ENCODE measurements at regions not wholly inside any gene's neighbourhood (a gene's known extent, or its start where the extent isn't known, plus 50 kb on each side); places are given as distances from the start of the nearest gene placed in this dataset.

GRCh38 chr4:4640692-4641091, 98.8 kb upstream of the STX18 start:
- Histone ChIP-seq H3K9me2 (ENCODE audit: insufficient read depth) (no peaks in the 10 kb centered on the region), H3K36me3 (ENCODE audit: control insufficient read depth in 1 of 2, insufficient read depth in 2 of 2, low read length in 2 of 2) (no peaks in the 10 kb centered on the region), H3K4me1 (ENCODE audit: control insufficient read depth in 1 of 2, insufficient read depth in 2 of 2, low read length in 2 of 2) (peaks cover 28 to 35% of the 10 kb centered on the region in 2 experiments), H3K4me2 (ENCODE audit: low read length) (peak overlapping the region; percentile 31), H3K79me2 (ENCODE audit: insufficient read depth, low read length) (no peaks in the 10 kb centered on the region), H3K4me3 (replicated peaks in 1 of 2; ENCODE audit: low read depth in 1 of 2, low read length in 2 of 2) (no peak overlapping the region), H3K9ac (ENCODE audit: low read length) (0 out of 2 replicates have a peak overlapping the region, but pooled peaks have one; percentile 16), H3K9me3 (ENCODE audit: control insufficient read depth in 1 of 2, insufficient read depth in 1 of 2, low read depth in 1 of 2, low read length in 2 of 2) (no peaks in the 10 kb centered on the region), H3K27me3 (ENCODE audit: insufficient read depth, low read length) (no peaks in the 10 kb centered on the region), H4K20me1 (ENCODE audit: insufficient read depth) (no peaks in the 10 kb centered on the region), H2AFZ (ENCODE audit: low read depth, low read length, poor library complexity, severe bottlenecking) (no peak overlapping the region), H3K27ac (ENCODE audit: low read depth, low read length) (no peak overlapping the region)
- TF ChIP-seq ZNF274 (IDR thresholded peaks at IDR 0.05; ENCODE audit: low read depth, low read length) (no peak), RAD21 (IDR thresholded peaks at IDR 0.05; ENCODE audit: low read depth) (no peak), ZBTB33 (IDR thresholded peaks at IDR 0.05; ENCODE audit: extremely low read depth, insufficient replicate concordance, low read length) (no peak)
- ATAC-seq (peak; percentile 55), DNase-seq (ENCODE audit: low read depth, low spot score) (no peak)
- RAD21 ChIA-PET (ENCODE audit: low non-redundant PET in 1 of 2, low total read pairs in 2 of 2, uncharacterized antibody in 2 of 2, unreplicated experiment in 2 of 2) = no interaction called here
- CTCF ChIA-PET = no interaction called here
- no TSS peak for BruUV-seq (replicated peaks)
- intact Hi-C loops (cut with micrococcal nuclease) = no loop called here
- POLR2A ChIA-PET = no interaction called here

- Histone ChIP-seq H3K27ac (ENCODE audit: low read depth, low read length) (no peak overlapping the region), H2AFZ (ENCODE audit: low read depth, low read length, poor library complexity, severe bottlenecking) (no peak overlapping the region), H3K4me1 (ENCODE audit: control insufficient read depth in 1 of 2, insufficient read depth in 2 of 2, low read length in 2 of 2) (peaks cover 22 to 30% of the 10 kb centered on the region in 2 experiments), H4K20me1 (ENCODE audit: insufficient read depth) (no peaks in the 10 kb centered on the region), H3K36me3 (ENCODE audit: control insufficient read depth in 1 of 2, insufficient read depth in 2 of 2, low read length in 2 of 2) (no peaks in the 10 kb centered on the region), H3K9ac (ENCODE audit: low read length) (no peak overlapping the region), H3K79me2 (ENCODE audit: insufficient read depth, low read length) (no peaks in the 10 kb centered on the region), H3K9me3 (ENCODE audit: control insufficient read depth in 1 of 2, insufficient read depth in 1 of 2, low read depth in 1 of 2, low read length in 2 of 2) (no peaks in the 10 kb centered on the region), H3K9me2 (ENCODE audit: insufficient read depth) (no peaks in the 10 kb centered on the region), H3K27me3 (ENCODE audit: insufficient read depth, low read length) (no peaks in the 10 kb centered on the region), H3K4me3 (replicated peaks in 1 of 2; ENCODE audit: low read depth in 1 of 2, low read length in 2 of 2) (no peak overlapping the region), H3K4me2 (ENCODE audit: low read length) (no peak overlapping the region)
- ChIA-PET RAD21 (ENCODE audit: low non-redundant PET in 1 of 2, low total read pairs in 2 of 2, uncharacterized antibody in 2 of 2, unreplicated experiment in 2 of 2) (no interaction called here), CTCF (no interaction called here), POLR2A (no interaction called here)
- ATAC-seq (no peak), DNase-seq (ENCODE audit: low read depth, low spot score) (no peak)
- TF ChIP-seq POLR2AphosphoS5 (IDR thresholded peaks at IDR 0.05; ENCODE audit: low read depth, low read length) = no peak
- intact Hi-C loops (cut with micrococcal nuclease) = no loop called here
- no TSS peak for BruUV-seq (replicated peaks)
These were observed 97.5 kb upstream of the STX18 start for GRCh38 chr4:4639370-4639769.
